ENCODE measurements at regions not wholly inside any gene's neighbourhood (a gene's known extent, or its start where the extent isn't known, plus 50 kb on each side); places are given as distances from the start of the nearest gene placed in this dataset.

DNA sequence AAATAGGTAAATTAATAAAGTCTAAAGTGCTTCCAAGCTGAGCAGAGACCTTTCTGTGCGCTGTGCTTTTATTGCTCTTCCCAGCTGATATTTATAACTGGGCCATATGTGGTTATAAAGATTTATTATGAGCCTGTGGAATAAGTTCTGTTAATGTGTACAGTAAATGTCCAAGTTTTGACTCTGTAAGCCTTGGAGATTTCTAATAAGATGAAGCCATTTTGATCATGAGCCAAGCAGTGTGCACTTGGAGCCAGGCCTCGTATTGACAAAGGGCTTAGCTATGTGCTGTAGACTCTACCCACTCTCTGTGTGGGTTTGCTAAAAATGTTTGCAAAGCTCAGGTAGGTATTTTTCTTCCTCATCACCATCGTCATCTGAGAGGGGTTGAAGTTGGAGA, 361.1 kb downstream of the FOXA2 start:
- TF ChIP-seq, protein P1, sequence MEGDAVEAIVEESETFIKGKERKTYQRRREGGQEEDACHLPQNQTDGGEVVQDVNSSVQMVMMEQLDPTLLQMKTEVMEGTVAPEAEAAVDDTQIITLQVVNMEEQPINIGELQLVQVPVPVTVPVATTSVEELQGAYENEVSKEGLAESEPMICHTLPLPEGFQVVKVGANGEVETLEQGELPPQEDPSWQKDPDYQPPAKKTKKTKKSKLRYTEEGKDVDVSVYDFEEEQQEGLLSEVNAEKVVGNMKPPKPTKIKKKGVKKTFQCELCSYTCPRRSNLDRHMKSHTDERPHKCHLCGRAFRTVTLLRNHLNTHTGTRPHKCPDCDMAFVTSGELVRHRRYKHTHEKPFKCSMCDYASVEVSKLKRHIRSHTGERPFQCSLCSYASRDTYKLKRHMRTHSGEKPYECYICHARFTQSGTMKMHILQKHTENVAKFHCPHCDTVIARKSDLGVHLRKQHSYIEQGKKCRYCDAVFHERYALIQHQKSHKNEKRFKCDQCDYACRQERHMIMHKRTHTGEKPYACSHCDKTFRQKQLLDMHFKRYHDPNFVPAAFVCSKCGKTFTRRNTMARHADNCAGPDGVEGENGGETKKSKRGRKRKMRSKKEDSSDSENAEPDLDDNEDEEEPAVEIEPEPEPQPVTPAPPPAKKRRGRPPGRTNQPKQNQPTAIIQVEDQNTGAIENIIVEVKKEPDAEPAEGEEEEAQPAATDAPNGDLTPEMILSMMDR (IDR thresholded peaks at IDR 0.05) = no peak
- TF ChIP-seq GABPB1 (CRISPR knock-in tag; IDR thresholded peaks at IDR 0.05) = no peak
- TF ChIP-seq, protein P2, sequence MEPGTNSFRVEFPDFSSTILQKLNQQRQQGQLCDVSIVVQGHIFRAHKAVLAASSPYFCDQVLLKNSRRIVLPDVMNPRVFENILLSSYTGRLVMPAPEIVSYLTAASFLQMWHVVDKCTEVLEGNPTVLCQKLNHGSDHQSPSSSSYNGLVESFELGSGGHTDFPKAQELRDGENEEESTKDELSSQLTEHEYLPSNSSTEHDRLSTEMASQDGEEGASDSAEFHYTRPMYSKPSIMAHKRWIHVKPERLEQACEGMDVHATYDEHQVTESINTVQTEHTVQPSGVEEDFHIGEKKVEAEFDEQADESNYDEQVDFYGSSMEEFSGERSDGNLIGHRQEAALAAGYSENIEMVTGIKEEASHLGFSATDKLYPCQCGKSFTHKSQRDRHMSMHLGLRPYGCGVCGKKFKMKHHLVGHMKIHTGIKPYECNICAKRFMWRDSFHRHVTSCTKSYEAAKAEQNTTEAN (CRISPR knock-in tag; IDR thresholded peaks at IDR 0.05) = no peak
- no peak for TF ChIP-seq NFYB (CRISPR knock-in tag; conservative IDR thresholded peaks at IDR 0.05; ENCODE audit: low read depth)
- TF ChIP-seq, protein P3, sequence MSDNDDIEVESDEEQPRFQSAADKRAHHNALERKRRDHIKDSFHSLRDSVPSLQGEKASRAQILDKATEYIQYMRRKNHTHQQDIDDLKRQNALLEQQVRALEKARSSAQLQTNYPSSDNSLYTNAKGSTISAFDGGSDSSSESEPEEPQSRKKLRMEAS (CRISPR knock-in tag; IDR thresholded peaks at IDR 0.05) = no peak
- TF ChIP-seq, protein P4, sequence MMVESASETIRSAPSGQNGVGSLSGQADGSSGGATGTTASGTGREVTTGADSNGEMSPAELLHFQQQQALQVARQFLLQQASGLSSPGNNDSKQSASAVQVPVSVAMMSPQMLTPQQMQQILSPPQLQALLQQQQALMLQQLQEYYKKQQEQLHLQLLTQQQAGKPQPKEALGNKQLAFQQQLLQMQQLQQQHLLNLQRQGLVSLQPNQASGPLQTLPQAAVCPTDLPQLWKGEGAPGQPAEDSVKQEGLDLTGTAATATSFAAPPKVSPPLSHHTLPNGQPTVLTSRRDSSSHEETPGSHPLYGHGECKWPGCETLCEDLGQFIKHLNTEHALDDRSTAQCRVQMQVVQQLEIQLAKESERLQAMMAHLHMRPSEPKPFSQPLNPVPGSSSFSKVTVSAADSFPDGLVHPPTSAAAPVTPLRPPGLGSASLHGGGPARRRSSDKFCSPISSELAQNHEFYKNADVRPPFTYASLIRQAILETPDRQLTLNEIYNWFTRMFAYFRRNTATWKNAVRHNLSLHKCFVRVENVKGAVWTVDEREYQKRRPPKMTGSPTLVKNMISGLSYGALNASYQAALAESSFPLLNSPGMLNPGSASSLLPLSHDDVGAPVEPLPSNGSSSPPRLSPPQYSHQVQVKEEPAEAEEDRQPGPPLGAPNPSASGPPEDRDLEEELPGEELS (CRISPR knock-in tag; IDR thresholded peaks at IDR 0.05) = no peak
- TF ChIP-seq CBFB (CRISPR knock-in tag; IDR thresholded peaks at IDR 0.05; ENCODE audit: low read depth) = no peak
- TF ChIP-seq, protein P5, sequence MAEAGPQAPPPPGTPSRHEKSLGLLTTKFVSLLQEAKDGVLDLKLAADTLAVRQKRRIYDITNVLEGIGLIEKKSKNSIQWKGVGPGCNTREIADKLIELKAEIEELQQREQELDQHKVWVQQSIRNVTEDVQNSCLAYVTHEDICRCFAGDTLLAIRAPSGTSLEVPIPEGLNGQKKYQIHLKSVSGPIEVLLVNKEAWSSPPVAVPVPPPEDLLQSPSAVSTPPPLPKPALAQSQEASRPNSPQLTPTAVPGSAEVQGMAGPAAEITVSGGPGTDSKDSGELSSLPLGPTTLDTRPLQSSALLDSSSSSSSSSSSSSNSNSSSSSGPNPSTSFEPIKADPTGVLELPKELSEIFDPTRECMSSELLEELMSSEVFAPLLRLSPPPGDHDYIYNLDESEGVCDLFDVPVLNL (CRISPR knock-in tag; IDR thresholded peaks at IDR 0.05; ENCODE audit: borderline replicate concordance, low read depth) = no peak
- TF ChIP-seq, protein P6, sequence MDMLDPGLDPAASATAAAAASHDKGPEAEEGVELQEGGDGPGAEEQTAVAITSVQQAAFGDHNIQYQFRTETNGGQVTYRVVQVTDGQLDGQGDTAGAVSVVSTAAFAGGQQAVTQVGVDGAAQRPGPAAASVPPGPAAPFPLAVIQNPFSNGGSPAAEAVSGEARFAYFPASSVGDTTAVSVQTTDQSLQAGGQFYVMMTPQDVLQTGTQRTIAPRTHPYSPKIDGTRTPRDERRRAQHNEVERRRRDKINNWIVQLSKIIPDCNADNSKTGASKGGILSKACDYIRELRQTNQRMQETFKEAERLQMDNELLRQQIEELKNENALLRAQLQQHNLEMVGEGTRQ (CRISPR knock-in tag; IDR thresholded peaks at IDR 0.05) = no peak
- TF ChIP-seq RORB (CRISPR knock-in tag; IDR thresholded peaks at IDR 0.05) = no peak
- no peak for TF ChIP-seq JUN (CRISPR knock-in tag; IDR thresholded peaks at IDR 0.05)
